A549 (cell line): ENCODE measurements at regions not wholly inside any gene's neighbourhood (a gene's known extent, or its start where the extent isn't known, plus 50 kb on each side); places are given as distances from the start of the nearest gene placed in this dataset.

Source experiments
- CTCF ChIP-seq: fragments of >200 bp; sonication (Bioruptor Twin); formaldehyde crosslinking; IDR thresholded peaks from 3 replicates; pipeline ENCODE4 v1.5.1; 2016
- EP300 ChIP-seq, 2 experiments: fragments of >200 bp; sonication (Bioruptor Twin); formaldehyde crosslinking; IDR thresholded peaks; 2 replicates in 1 of 2; 3 replicates in 1 of 2; pipeline ENCODE4 v1.6.1; 2016 to 2017
- MAFK ChIP-seq: fragments of 450-650 bp; IDR thresholded peaks from 2 replicates; pipeline ENCODE4 v1.6.1; 2014; ENCODE audit not compliant: partially characterized antibody
- MYC ChIP-seq: IDR thresholded peaks from 2 replicates; pipeline ENCODE4 v1.6.1; 2012; ENCODE audit warnings: mild to moderate bottlenecking, inconsistent platforms, low read length, improper control_type of control experiment, borderline replicate concordance
- NPAS2 ChIP-seq: fragments of 250-450 bp; sonication (Bioruptor Pico); IDR thresholded peaks from 2 replicates; pipeline ENCODE4 v1.8.0; 2022; ENCODE audit warnings: mild to moderate bottlenecking, moderate library complexity, borderline replicate concordance
- PBX3 ChIP-seq: IDR thresholded peaks from 2 replicates; pipeline ENCODE4 v1.6.1; 2012
- POLR2A ChIP-seq: IDR thresholded peaks from 2 replicates; pipeline ENCODE4 v1.6.1; 2012; ENCODE audit warnings: mild to moderate bottlenecking, low read length
- RARB ChIP-seq: fragments of 250-450 bp; sonication (Bioruptor Pico); IDR thresholded peaks from 2 replicates; pipeline ENCODE4 v1.8.0; 2021; ENCODE audit warnings: mild to moderate bottlenecking, moderate library complexity
- RFX5 ChIP-seq: fragments of 450-650 bp; IDR thresholded peaks from 2 replicates; pipeline ENCODE4 v1.7.1; 2014; ENCODE audit warnings: antibody characterized with exemption, mild to moderate bottlenecking, moderate library complexity
- SMC3 ChIP-seq: fragments of >200 bp; sonication (Bioruptor Twin); formaldehyde crosslinking; IDR thresholded peaks from 3 replicates; pipeline ENCODE4 v1.6.1; 2018; ENCODE audit warnings: inconsistent platforms
- TP53 ChIP-seq: fragments of 250-450 bp; sonication (Bioruptor Pico); IDR thresholded peaks from 2 replicates; pipeline ENCODE4 v1.5.0; 2021; ENCODE audit warnings: mild to moderate bottlenecking, moderate library complexity
- USF2 ChIP-seq: fragments of 450-650 bp; IDR thresholded peaks from 2 replicates; pipeline ENCODE4 v1.6.1; 2014; ENCODE audit warnings: antibody characterized with exemption

GRCh38 chr13:112182251-112182650 lies 115.3 kb downstream of the SOX1 start:
- TF ChIP-seq PBX3 = no peak
- no peak for TF ChIP-seq CTCF
- no peak for TF ChIP-seq MAFK
- no peak for TF ChIP-seq POLR2A
- no peak for TF ChIP-seq USF2
- TF ChIP-seq EP300 (IDR thresholded peaks at IDR 0.05) = no peak
- no peak for TF ChIP-seq MYC
- no peak for TF ChIP-seq SMC3
- no peak for TF ChIP-seq NPAS2
- no peak for TF ChIP-seq RARB (CRISPR knock-in tag)
- TF ChIP-seq TP53 (CRISPR knock-in tag) = no peak
- TF ChIP-seq RFX5 = no peak
